Thyroid gland (tissue), 4 donors: ENCODE measurements at regions not wholly inside any gene's neighbourhood (a gene's known extent, or its start where the extent isn't known, plus 50 kb on each side); places are given as distances from the start of the nearest gene placed in this dataset.
"Not testable (repeated sequence)": the region's sequence is repeated elsewhere in the genome, so short reads cannot be mapped to it uniquely, and the experiment has no call there.

Experiments used
- CTCF ChIP-seq, 6 experiments: fragments of 200-600 bp in 3 of 6; fragments of 450-650 bp in 3 of 6; sonication (generic) in 3 of 6; IDR thresholded peaks; one replicate each; pipeline ENCODE4 v1.5.1; 2016 to 2019; ENCODE audit warnings: antibody characterized with exemption in 6 of 6, mild to moderate bottlenecking in 2 of 6, inconsistent platforms in 1 of 6, moderate library complexity in 1 of 6
- POLR2A ChIP-seq, 2 donors: fragments of 450-650 bp; IDR thresholded peaks; one replicate each; pipeline ENCODE4 v1.6.1; 2017; ENCODE audit warnings: antibody characterized with exemption in 2 of 2, mild to moderate bottlenecking in 2 of 2, moderate library complexity in 1 of 2

GRCh38 chr3:67252906-67253305 lies 254.8 kb downstream of the KBTBD8 start:
- TF ChIP-seq CTCF, POLR2A (IDR thresholded peaks at IDR 0.05): not testable (repeated sequence)
